ENCODE measurements at regions not wholly inside any gene's neighbourhood (a gene's known extent, or its start where the extent isn't known, plus 50 kb on each side); places are given as distances from the start of the nearest gene placed in this dataset.
"Not testable (repeated sequence)": the region's sequence is repeated elsewhere in the genome, so short reads cannot be mapped to it uniquely, and the experiment has no call there.

GRCh38 chr13:50474088-50474662, 369.3 kb downstream of the DLEU7 start:
- no peak for DNase-seq (ENCODE audit: low spot score in 2 of 2)
- H3K27me3 Mint-ChIP-seq, result no peaks in the 10 kb centered on the region
- H3K4me3 Mint-ChIP-seq, result no peak overlapping the region
- H3K36me3 Mint-ChIP-seq (ENCODE audit: insufficient read depth), result no peaks in the 10 kb centered on the region
- no peak overlapping the region for H3K27ac Mint-ChIP-seq (ENCODE audit: low read depth)
- H3K4me1 Mint-ChIP-seq, result no peaks in the 10 kb centered on the region
- no peaks in the 10 kb centered on the region for H3K9me3 Mint-ChIP-seq
- no peak for ATAC-seq (replicated peaks; ENCODE audit: extremely low read depth, poor library complexity, severe bottlenecking)

- no peak overlapping the region for H3K4me3 Mint-ChIP-seq
- no peaks in the 10 kb centered on the region for H3K36me3 Mint-ChIP-seq (ENCODE audit: insufficient read depth)
- DNase-seq (ENCODE audit: low spot score in 2 of 2) (no peak), ATAC-seq (replicated peaks; ENCODE audit: extremely low read depth, poor library complexity, severe bottlenecking) (no peak)
- no peaks in the 10 kb centered on the region for H3K4me1 Mint-ChIP-seq
- H3K9me3 Mint-ChIP-seq, result no peaks in the 10 kb centered on the region
- H3K27ac Mint-ChIP-seq (ENCODE audit: low read depth), result no peak overlapping the region
- H3K27me3 Mint-ChIP-seq, result no peaks in the 10 kb centered on the region
These were observed 366.8 kb downstream of the DLEU7 start for GRCh38 chr13:50476577-50477285.

GRCh38 chr13:50481936-50482335, 361.6 kb downstream of the DLEU7 start:
- no peaks in the 10 kb centered on the region for H3K27me3 Mint-ChIP-seq
- H3K4me3 Mint-ChIP-seq, result no peak overlapping the region
- no peaks in the 10 kb centered on the region for H3K4me1 Mint-ChIP-seq
- ATAC-seq (replicated peaks; ENCODE audit: extremely low read depth, poor library complexity, severe bottlenecking) (no peak), DNase-seq (ENCODE audit: low spot score in 2 of 2) (no peak)
- H3K36me3 Mint-ChIP-seq (ENCODE audit: insufficient read depth), result no peaks in the 10 kb centered on the region
- no peaks in the 10 kb centered on the region for H3K9me3 Mint-ChIP-seq
- H3K27ac Mint-ChIP-seq (ENCODE audit: low read depth), result no peak overlapping the region

GRCh38 chr13:50483416-50483815, 360.1 kb downstream of the DLEU7 start:
- no peak for ATAC-seq (replicated peaks; ENCODE audit: extremely low read depth, poor library complexity, severe bottlenecking)
- DNase-seq (ENCODE audit: low spot score in 2 of 2), result no peak
- Mint-ChIP-seq H3K36me3 (ENCODE audit: insufficient read depth) (no peaks in the 10 kb centered on the region), H3K9me3 (no peaks in the 10 kb centered on the region), H3K27me3 (no peaks in the 10 kb centered on the region), H3K4me1 (no peaks in the 10 kb centered on the region), H3K4me3 (no peak overlapping the region), H3K27ac (ENCODE audit: low read depth) (no peak overlapping the region)

DNA sequence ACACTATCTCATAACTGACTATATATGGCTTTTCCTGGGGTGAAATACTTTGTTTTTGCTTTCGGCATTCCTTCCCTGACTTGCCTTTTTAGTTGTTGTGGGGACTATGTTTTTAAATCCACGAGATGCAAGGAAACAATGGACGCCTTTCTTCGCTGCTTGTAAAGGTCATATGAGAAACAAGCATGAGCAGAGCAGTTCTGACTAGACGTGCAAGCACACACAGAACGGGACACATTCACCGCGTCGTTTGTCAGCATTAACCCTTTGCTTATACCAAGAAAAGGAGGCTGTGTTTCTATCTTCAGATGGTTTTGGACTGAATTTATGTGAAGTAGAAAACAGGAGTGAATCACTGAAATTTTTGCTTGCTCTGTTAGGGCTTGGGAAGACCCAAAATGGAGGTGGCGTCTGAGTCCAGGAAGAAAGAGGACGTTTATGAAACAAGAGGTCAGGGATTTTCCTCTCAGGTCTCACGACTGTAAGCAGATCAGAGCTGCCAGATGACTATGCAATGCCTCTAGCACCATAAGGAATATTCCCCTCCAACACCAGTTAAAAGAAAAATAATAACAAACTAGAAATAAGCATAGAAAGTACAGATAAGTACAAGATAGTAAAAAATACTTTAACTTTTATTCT, 358.9 kb downstream of the DLEU7 start:
- no peak overlapping the region for H3K4me3 Mint-ChIP-seq
- no peak overlapping the region for H3K27ac Mint-ChIP-seq (ENCODE audit: low read depth)
- H3K36me3 Mint-ChIP-seq (ENCODE audit: insufficient read depth), result no peaks in the 10 kb centered on the region
- H3K9me3 Mint-ChIP-seq, result no peaks in the 10 kb centered on the region
- DNase-seq (ENCODE audit: low spot score in 2 of 2) (no peak), ATAC-seq (replicated peaks; ENCODE audit: extremely low read depth, poor library complexity, severe bottlenecking) (no peak)
- no peaks in the 10 kb centered on the region for H3K4me1 Mint-ChIP-seq
- H3K27me3 Mint-ChIP-seq, result no peaks in the 10 kb centered on the region

DNA sequence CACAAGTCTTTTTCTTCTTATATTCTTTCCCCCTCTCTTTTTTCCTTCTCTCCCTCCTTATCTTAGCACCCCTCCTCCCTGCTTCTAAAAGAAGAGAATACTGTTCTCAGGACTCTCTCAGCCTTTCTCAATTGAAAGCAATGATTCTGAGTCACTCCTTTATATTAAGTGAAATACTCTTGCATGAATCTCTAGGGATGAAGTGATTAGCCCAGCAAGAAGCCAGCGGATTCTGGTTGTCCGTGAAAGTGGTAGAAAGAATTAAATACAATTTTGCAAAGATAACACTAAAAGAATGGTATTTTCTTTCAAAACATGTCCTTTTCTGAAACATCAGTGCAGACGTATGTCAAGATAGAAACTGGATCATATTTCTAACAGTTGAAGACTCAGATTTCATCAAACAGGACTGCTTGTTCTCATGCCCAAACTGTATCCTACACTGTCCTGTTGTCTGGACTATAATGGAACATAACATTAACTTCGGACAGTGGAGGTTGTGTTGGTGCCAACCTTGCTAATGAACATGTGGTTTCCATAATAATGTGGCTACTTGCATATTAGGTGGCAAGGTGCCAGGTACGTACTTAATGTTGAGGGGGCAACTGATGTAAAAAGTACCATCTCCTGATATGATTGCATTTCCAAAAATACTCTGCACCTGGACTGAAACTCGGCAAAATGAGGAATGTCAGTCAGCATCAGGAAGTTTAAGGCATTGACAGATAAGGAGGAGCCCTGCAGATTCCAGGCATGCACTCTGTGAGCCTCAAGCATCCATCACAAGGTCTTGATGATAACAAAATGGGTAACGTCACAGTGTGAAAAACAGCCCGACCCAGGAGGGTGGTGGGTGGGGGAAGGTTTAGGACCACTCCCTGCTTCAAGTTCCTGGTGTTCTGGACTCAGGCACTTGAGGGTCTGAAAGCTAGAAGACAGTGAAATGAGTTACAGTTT, 357.2 kb downstream of the DLEU7 start:
- no peaks in the 10 kb centered on the region for H3K4me1 Mint-ChIP-seq
- no peaks in the 10 kb centered on the region for H3K27me3 Mint-ChIP-seq

GRCh38 chr13:50493683-50494082, 349.8 kb downstream of the DLEU7 start:
- Mint-ChIP-seq H3K9me3 (no peaks in the 10 kb centered on the region), H3K27me3 (no peaks in the 10 kb centered on the region)
- ATAC-seq (replicated peaks; ENCODE audit: extremely low read depth, poor library complexity, severe bottlenecking), result no peak

More for the DNA sequence above, 357.2 kb downstream of the DLEU7 start:
- Mint-ChIP-seq H3K36me3 (ENCODE audit: insufficient read depth) (no peaks in the 10 kb centered on the region), H3K27ac (ENCODE audit: low read depth) (no peak overlapping the region), H3K4me3 (no peak overlapping the region), H3K9me3 (no peaks in the 10 kb centered on the region)
- DNase-seq (ENCODE audit: low spot score in 2 of 2), result no peak
- ATAC-seq (replicated peaks; ENCODE audit: extremely low read depth, poor library complexity, severe bottlenecking), result no peak

GRCh38 chr13:50494138-50494537, 349.4 kb downstream of the DLEU7 start:
- Mint-ChIP-seq H3K4me1 (no peaks in the 10 kb centered on the region), H3K36me3 (ENCODE audit: insufficient read depth) (no peaks in the 10 kb centered on the region), H3K4me3 (no peak overlapping the region), H3K27ac (ENCODE audit: low read depth) (no peak overlapping the region), H3K27me3 (no peaks in the 10 kb centered on the region), H3K9me3 (no peaks in the 10 kb centered on the region)
- ATAC-seq (replicated peaks; ENCODE audit: extremely low read depth, poor library complexity, severe bottlenecking), result no peak
- no peak for DNase-seq (ENCODE audit: low spot score in 2 of 2)

More at GRCh38 chr13:50493683-50494082, 349.8 kb downstream of the DLEU7 start:
- H3K27ac Mint-ChIP-seq (ENCODE audit: low read depth), result no peak overlapping the region
- no peaks in the 10 kb centered on the region for H3K4me1 Mint-ChIP-seq
- no peak overlapping the region for H3K4me3 Mint-ChIP-seq
- no peak for DNase-seq (ENCODE audit: low spot score in 2 of 2)
- no peaks in the 10 kb centered on the region for H3K36me3 Mint-ChIP-seq (ENCODE audit: insufficient read depth)

DNA sequence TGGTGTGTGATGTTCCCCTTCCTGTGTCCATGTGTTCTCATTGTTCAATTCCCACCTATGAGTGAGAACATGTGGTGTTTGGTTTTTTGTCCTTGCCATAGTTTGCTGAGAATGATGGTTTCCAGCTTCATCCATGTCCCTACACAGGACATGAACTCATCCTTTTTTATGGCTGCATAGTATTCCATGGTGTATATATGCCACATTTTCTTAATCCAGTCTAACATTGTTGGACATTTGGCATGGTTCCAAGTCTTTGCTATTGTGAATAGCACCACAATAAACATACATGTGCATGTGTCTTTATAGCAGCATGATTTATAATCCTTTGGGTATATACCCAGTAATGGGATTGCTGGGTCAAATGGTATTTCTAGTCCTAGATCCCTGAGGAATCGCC, 340.3 kb downstream of the DLEU7 start:
- H3K4me3 Mint-ChIP-seq; H3K36me3 Mint-ChIP-seq (ENCODE audit: insufficient read depth); H3K27ac Mint-ChIP-seq (ENCODE audit: low read depth); H3K9me3 Mint-ChIP-seq; DNase-seq (ENCODE audit: low spot score in 2 of 2); H3K27me3 Mint-ChIP-seq; H3K4me1 Mint-ChIP-seq; ATAC-seq (replicated peaks; ENCODE audit: extremely low read depth, poor library complexity, severe bottlenecking): not testable (repeated sequence)

GRCh38 chr13:50509167-50509566, 334.3 kb downstream of the DLEU7 start:
- no peak for DNase-seq (ENCODE audit: low spot score in 2 of 2)
- Mint-ChIP-seq H3K4me3 (no peak overlapping the region), H3K27me3 (no peaks in the 10 kb centered on the region), H3K36me3 (ENCODE audit: insufficient read depth) (no peaks in the 10 kb centered on the region), H3K4me1 (no peaks in the 10 kb centered on the region), H3K27ac (ENCODE audit: low read depth) (no peak overlapping the region), H3K9me3 (no peaks in the 10 kb centered on the region)
- no peak for ATAC-seq (replicated peaks; ENCODE audit: extremely low read depth, poor library complexity, severe bottlenecking)

DNA sequence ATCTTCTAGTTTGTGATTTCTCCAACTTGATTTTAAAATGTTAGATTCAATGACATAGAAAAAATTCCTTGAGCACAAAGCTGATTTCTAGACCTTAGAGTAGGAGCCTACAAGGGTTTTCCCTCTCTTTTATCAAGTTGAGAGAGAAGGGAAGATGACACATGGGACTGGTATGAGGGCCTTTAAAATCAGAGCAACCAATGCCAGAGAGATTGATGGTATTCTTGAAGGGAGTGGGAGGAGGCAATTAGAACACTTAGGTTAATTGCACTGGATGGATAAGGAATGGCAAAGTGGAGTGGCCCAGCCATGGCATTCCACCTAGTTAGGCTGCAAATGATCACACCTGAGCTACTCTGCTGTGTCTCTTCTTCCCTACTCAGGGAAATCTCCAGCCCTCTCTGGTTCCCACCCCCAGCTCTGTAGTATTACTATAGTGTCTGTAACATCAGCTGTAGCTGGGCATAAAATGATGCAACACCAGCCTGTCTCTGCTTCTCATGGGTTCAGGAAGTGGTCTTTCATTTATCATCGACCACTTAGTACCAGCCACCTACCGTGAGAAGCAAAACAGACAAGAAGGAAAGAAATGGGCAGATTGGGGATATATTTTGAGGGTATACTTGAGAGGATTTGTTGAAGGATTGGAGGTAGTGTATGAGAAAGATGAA, 333.6 kb downstream of the DLEU7 start:
- Mint-ChIP-seq H3K4me1 (no peaks in the 10 kb centered on the region), H3K4me3 (no peak overlapping the region), H3K27me3 (no peaks in the 10 kb centered on the region), H3K36me3 (ENCODE audit: insufficient read depth) (no peaks in the 10 kb centered on the region), H3K27ac (ENCODE audit: low read depth) (no peak overlapping the region), H3K9me3 (no peaks in the 10 kb centered on the region)
- DNase-seq (ENCODE audit: low spot score in 2 of 2) (no peak), ATAC-seq (replicated peaks; ENCODE audit: extremely low read depth, poor library complexity, severe bottlenecking) (no peak)

Measured in central memory CD8-positive, alpha-beta T cell (primary cell).